Glomerular visceral epithelial cell (primary cell): ENCODE measurements at regions not wholly inside any gene's neighbourhood (a gene's known extent, or its start where the extent isn't known, plus 50 kb on each side); places are given as distances from the start of the nearest gene placed in this dataset.

Experiments
- DNase-seq: peaks from one replicate; pipeline ENCODE4 v3.0.0-alpha.2; 2016; ENCODE audit errors: extremely low spot score

GRCh38 chr3:152957491-152957890 is 122.6 kb downstream of the P2RY1 start:
- no peak for DNase-seq

GRCh38 chr3:152959307-152959706 is 124.4 kb downstream of the P2RY1 start:
- DNase-seq: no peak

- no peak for DNase-seq
Measured at GRCh38 chr3:152960684-152961083, 125.8 kb downstream of the P2RY1 start.

GRCh38 chr3:152961323-152961722 is 126.4 kb downstream of the P2RY1 start:
- DNase-seq: no peak

GRCh38 chr3:152964911-152965609 is 130.1 kb downstream of the P2RY1 start:
- DNase-seq: no peak

GRCh38 chr3:152968388-152969024 is 133.6 kb downstream of the P2RY1 start:
- no peak for DNase-seq

GRCh38 chr3:152969557-152970300 is 134.8 kb downstream of the P2RY1 start:
- DNase-seq: no peak

- DNase-seq: no peak
Measured at GRCh38 chr3:152970851-152971250, 135.9 kb downstream of the P2RY1 start.

- no peak for DNase-seq
Measured at GRCh38 chr3:152971880-152972279, 136.9 kb downstream of the P2RY1 start.

GRCh38 chr3:152973575-152973974 is 138.6 kb downstream of the P2RY1 start:
- no peak for DNase-seq

- no peak for DNase-seq
Measured at GRCh38 chr3:152976239-152976638, 141.3 kb downstream of the P2RY1 start.

GRCh38 chr3:152977366-152977765 is 142.4 kb downstream of the P2RY1 start:
- DNase-seq: no peak

- no peak for DNase-seq
Measured at GRCh38 chr3:152978152-152978551, 143.2 kb downstream of the P2RY1 start.

GRCh38 chr3:152997526-152997925 is 162.6 kb downstream of the P2RY1 start:
- no peak for DNase-seq

GRCh38 chr3:152998591-152998990 is 163.4 kb upstream of the RAP2B start:
- DNase-seq: no peak

GRCh38 chr3:153000325-153000724 is 161.7 kb upstream of the RAP2B start:
- no peak for DNase-seq

GRCh38 chr3:153001210-153002078 is 160.6 kb upstream of the RAP2B start:
- no peak for DNase-seq

- DNase-seq: no peak
Measured at GRCh38 chr3:153003441-153003840, 158.6 kb upstream of the RAP2B start.

GRCh38 chr3:153003862-153004261 is 158.2 kb upstream of the RAP2B start:
- DNase-seq: no peak

- DNase-seq: no peak
Measured at GRCh38 chr3:153008226-153008625, 153.8 kb upstream of the RAP2B start.

GRCh38 chr3:153023896-153024295 is 138.1 kb upstream of the RAP2B start:
- no peak for DNase-seq

- peak; percentile 35 for DNase-seq
Measured at GRCh38 chr3:153026026-153026425, 136.0 kb upstream of the RAP2B start.
